BLaER1 (cell line): ENCODE measurements at regions not wholly inside any gene's neighbourhood (a gene's known extent, or its start where the extent isn't known, plus 50 kb on each side); places are given as distances from the start of the nearest gene placed in this dataset.

Source experiments
- H3K27ac ChIP-seq: shearing (Covaris generic); formaldehyde crosslinking; 2 replicates; pipeline ENCODE4 v1.8.1; 2022
- H3K27me3 ChIP-seq: shearing (Covaris generic); formaldehyde crosslinking; 2 replicates; pipeline ENCODE4 v1.8.1; 2022
- H3K36me3 ChIP-seq: shearing (Covaris generic); formaldehyde crosslinking; 2 replicates; pipeline ENCODE4 v1.8.1; 2022
- H3K4me1 ChIP-seq: shearing (Covaris generic); formaldehyde crosslinking; 2 replicates; pipeline ENCODE4 v1.8.1; 2022
- H3K4me2 ChIP-seq: shearing (Covaris generic); formaldehyde crosslinking; 2 replicates; pipeline ENCODE4 v1.8.1; 2022
- H3K4me3 ChIP-seq: shearing (Covaris generic); formaldehyde crosslinking; 2 replicates; pipeline ENCODE4 v1.8.1; 2022
- H3K9ac ChIP-seq: shearing (Covaris generic); formaldehyde crosslinking; 2 replicates; pipeline ENCODE4 v1.8.1; 2022
- H3K9me3 ChIP-seq: shearing (Covaris generic); formaldehyde crosslinking; 2 replicates; pipeline ENCODE4 v1.8.1; 2022
- H4K20me1 ChIP-seq: shearing (Covaris generic); formaldehyde crosslinking; 2 replicates; pipeline ENCODE4 v1.8.1; 2022
- Cebpa-rat ChIP-seq: shearing (Covaris generic); IDR thresholded peaks from 2 replicates; pipeline ENCODE4 v1.8.1; 2022

DNA sequence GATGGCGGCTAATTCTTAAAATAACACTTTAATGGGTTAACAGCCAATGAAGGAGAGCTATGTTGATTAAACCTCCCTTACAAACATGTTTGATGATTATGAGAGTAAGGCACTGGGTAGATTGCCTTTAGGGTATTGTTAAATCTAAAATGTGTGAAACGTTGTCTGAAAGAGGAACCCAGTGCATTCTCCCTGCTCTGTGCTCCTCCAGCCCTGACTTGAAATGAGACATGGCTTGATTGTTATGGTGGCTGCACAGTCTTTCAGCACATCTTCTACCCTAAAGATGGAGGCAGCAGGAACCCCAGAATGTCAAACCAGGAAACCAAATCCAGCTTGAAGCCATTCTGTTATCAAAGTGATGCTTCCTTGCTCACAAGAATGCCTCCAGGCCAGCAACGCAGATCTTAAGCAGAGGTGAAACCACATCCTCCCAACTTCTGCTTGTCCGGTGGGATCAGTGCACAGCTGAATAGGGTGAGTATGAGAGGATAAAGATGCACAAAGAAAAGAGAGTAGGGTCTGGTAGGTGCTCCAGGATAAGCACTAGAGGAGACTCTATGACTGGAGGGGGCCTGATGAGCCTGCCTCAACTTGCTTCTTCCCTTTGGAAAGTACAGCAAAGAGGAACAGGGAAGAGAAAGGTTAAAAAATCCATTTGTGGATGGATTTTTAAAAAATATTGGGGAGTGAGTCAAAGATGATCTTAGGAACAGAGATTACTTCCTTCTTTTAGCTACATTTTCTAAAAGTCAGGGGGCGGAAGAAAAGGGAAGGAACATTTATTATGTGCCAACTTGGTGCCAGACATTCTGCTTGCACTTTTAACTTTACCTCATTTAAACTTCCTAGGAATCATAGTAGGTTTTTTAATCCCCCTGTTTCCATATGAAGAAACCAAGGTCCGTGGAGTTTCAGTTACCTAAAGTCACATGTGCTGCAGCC, 523.0 kb downstream of the TXNL1 start:
- Histone ChIP-seq H3K9me3 (no peaks in the 10 kb centered on the region), H3K9ac (no peak overlapping the region; the same call in 1 of the 2 replicates), H3K4me2 (peak overlapping the region; percentile 74), H3K36me3 (no peaks in the 10 kb centered on the region), H4K20me1 (no peaks in the 10 kb centered on the region), H3K27ac (peak overlapping the region; percentile 66), H3K4me3 (no peak overlapping the region), H3K4me1 (peaks cover 83% of the 10 kb centered on the region), H3K27me3 (no peaks in the 10 kb centered on the region)
- TF ChIP-seq Cebpa-rat, result no peak

DNA sequence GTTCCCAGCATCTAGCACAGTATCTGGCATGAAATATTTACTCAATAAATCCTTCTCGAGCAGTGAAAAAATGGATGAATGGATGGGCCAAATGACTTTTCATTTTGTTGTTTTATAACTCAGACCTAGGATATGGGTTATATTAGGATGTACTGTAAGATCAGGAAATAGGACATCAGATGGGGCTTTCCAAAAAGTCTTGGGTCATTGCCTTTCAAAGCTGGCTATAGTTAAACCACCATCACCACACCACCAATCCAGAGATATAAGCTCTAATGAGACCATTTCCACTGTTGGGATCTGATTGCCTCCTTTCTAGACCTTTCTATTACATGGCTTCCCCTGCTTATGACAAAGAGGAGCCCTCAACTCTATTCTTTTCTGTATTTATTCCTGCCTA, 525.0 kb upstream of the TCF4 start:
- Histone ChIP-seq H3K4me1 (peaks cover 95% of the 10 kb centered on the region), H3K9ac (no peak overlapping the region), H3K4me2 (peak overlapping the region; percentile 74), H3K27me3 (no peaks in the 10 kb centered on the region), H3K4me3 (no peak overlapping the region), H3K36me3 (no peaks in the 10 kb centered on the region), H4K20me1 (no peaks in the 10 kb centered on the region), H3K9me3 (no peaks in the 10 kb centered on the region), H3K27ac (no peak overlapping the region)
- TF ChIP-seq Cebpa-rat, result no peak

DNA sequence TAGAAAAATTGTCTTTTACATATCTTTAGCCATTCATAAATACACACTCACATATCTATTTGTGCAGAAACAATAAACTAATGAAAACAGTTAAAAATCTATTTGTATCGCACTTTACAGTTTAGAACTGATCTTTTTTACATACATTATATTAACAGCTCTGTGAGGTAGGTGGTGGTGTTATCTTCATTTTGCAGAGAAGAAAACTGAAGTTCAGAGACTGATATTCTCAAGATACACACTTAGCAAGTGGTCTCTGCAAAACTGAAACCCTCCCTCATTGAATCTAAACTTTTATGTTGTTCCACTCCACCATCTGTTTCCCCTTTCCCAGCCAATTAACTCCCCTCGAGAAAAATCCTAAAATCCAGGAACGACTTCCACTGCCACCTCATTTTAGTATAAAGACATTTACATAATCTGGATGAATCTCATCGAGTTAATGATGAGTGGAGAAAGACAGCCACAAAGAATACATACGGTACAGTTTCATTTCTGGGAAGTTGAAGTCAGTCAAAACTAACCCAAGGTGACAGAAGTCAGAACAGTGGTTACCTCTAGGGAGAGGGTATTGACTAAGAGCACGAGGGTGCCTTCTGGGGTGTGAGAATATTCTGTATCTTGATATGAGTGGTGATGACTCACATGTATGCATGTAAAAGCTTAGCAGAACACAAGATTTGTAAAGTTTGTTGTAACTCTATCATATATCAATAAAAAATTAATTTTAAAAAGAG, 524.2 kb upstream of the TCF4 start:
- no peak for TF ChIP-seq Cebpa-rat
- Histone ChIP-seq H3K27ac (no peak overlapping the region; the same call in 1 of the 2 replicates), H3K9ac (no peak overlapping the region), H3K4me2 (peak overlapping the region; percentile 61), H3K4me3 (no peak overlapping the region), H3K36me3 (no peaks in the 10 kb centered on the region), H4K20me1 (no peaks in the 10 kb centered on the region), H3K27me3 (no peaks in the 10 kb centered on the region), H3K4me1 (peaks cover 95% of the 10 kb centered on the region), H3K9me3 (no peaks in the 10 kb centered on the region)

DNA sequence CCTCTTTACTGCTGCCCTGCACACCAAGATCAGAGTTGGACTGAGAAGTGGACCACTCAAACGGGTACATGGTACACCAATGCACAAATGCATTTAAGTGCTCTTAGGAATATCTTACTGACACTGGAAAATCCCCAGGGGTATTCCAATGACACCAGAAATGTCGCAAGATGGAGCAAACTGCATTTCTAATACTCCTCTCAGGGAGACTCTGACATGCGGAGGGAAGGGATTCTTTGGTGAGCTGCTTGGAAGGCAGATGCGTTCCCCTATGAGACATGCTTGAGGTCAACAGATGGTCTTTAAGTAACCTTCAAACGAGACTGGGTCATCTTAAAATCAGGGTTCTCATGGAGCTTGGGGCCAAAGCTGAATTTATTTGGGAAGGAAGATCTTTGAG, 521.8 kb upstream of the TCF4 start:
- Histone ChIP-seq H3K4me2 (peak overlapping the region; percentile 17), H3K27ac (no peak overlapping the region), H3K4me3 (no peak overlapping the region), H3K27me3 (no peaks in the 10 kb centered on the region), H3K36me3 (no peaks in the 10 kb centered on the region), H3K9me3 (peaks cover 11% of the 10 kb centered on the region), H4K20me1 (no peaks in the 10 kb centered on the region), H3K4me1 (peaks cover 80% of the 10 kb centered on the region), H3K9ac (no peak overlapping the region)
- no peak for TF ChIP-seq Cebpa-rat

DNA sequence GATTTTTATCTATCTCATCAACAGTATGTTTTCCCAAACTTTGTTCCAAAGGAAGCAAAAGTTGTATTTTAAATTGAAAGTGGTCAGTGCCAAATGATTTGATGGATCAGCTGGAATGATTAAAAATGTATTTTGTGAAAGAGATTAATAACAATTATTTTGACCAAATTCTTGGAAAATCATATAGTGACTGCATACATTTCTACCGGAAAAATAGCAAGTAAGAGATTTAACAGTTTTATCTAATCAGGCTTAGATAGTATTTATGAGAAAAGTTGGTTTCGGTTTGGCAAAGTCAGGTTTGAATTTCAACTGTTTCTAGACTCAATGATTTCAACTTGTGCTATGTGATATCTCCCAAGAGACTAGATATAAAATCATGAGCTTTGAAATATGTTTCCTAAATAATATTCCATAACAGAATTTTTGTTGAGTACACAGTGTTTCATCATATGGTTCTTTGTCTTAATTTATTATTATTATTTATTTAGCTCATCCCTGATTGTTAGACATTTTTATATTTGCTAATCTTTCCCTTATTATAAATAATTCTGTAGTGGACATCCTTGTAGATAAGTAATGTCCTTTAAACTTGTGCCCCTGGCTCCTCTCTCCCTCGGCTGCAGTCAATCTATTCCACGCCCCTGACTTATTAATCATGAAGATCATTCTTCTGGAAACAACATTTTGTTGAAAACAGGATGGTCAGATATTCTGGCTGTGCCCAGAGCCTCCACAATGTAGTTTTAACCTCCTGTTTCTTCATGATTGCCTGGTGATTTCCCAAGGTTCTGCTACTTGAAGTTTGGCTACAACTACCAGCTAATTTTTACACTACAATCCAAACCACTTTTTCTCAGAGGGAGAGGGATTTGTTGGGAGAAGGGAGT, 520.7 kb upstream of the TCF4 start:
- Histone ChIP-seq H3K4me3 (no peak overlapping the region), H3K4me2 (no peak overlapping the region), H3K36me3 (no peaks in the 10 kb centered on the region), H3K4me1 (peaks cover 70% of the 10 kb centered on the region), H3K9ac (no peak overlapping the region), H3K9me3 (peaks cover 16% of the 10 kb centered on the region), H4K20me1 (no peaks in the 10 kb centered on the region), H3K27me3 (no peaks in the 10 kb centered on the region), H3K27ac (no peak overlapping the region)
- no peak for TF ChIP-seq Cebpa-rat

DNA sequence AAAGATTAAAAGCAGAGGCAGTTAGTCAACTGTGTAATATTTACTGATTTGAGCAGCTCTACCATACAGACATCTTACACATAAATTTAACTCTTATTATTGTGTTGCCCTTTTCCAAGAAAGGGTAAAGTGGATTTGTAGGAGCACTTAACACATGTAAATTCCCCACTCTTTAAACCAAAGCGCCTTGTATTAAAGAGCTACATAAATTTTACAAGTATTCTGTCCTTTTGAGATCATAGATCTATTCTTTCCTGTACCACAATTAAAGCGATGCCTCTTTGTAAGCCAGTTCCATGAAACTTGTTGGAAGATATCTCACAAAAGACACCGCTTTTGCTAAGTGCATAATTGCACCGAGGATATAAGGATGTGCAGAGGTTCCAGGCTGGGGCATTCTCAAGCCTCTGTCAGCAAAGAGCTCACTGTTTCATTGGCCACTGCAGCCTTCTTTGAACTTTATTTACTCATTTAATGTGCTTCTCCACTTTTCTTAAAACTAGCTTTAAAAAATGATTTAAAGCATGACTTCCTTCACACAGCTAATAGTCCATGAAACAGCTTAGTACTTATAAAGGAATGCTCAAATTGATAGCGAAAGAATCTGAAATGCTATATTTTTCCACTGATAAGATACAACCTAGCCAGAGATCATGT, 520.0 kb upstream of the TCF4 start:
- H3K4me2 ChIP-seq, result peak overlapping the region; percentile 20
- no peaks in the 10 kb centered on the region for H3K27me3 ChIP-seq
- TF ChIP-seq Cebpa-rat, result no peak
- H3K4me3 ChIP-seq, result no peak overlapping the region
- H3K36me3 ChIP-seq, result no peaks in the 10 kb centered on the region
- peaks cover 62% of the 10 kb centered on the region for H3K4me1 ChIP-seq
- H3K9ac ChIP-seq, result no peak overlapping the region
- H3K27ac ChIP-seq, result no peak overlapping the region
- H4K20me1 ChIP-seq, result no peaks in the 10 kb centered on the region
- H3K9me3 ChIP-seq, result peaks cover 16% of the 10 kb centered on the region

DNA sequence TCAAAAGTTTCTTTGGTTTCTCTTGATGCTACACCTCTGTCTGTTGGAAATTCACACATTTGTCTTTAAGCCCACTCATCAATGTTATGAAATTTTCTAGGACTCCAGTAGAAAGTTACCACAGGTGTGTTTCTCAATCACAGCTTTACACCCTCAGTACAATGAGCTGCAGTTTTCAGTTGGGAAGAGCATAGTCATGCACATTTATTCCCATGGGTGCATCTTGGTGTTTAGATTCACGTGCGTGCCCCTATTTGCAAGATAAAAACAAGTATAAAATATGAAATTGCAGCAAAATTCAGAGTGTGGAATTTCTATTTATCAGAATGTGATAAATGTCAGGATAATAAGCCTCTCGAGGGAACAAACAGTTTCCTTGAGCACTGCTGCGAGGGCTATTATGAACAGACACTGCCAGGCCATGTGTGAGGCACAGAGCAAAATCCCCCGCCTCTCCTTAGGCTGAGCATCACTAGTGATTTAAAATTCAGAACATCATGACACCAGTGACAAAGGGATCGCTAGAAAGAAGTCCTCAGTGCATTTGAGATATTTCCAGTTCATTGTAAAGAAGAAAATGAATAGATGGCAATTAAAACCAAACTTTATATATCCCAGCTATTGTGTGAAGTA, 512.2 kb upstream of the TCF4 start:
- no peak for TF ChIP-seq Cebpa-rat
- H3K9me3 ChIP-seq, result peaks cover 10% of the 10 kb centered on the region
- no peak overlapping the region for H3K4me2 ChIP-seq
- H3K36me3 ChIP-seq, result no peaks in the 10 kb centered on the region
- H3K4me3 ChIP-seq, result no peak overlapping the region
- no peaks in the 10 kb centered on the region for H3K27me3 ChIP-seq
- H3K4me1 ChIP-seq, result no peaks in the 10 kb centered on the region
- H3K27ac ChIP-seq, result no peak overlapping the region
- no peaks in the 10 kb centered on the region for H4K20me1 ChIP-seq
- H3K9ac ChIP-seq, result no peak overlapping the region

DNA sequence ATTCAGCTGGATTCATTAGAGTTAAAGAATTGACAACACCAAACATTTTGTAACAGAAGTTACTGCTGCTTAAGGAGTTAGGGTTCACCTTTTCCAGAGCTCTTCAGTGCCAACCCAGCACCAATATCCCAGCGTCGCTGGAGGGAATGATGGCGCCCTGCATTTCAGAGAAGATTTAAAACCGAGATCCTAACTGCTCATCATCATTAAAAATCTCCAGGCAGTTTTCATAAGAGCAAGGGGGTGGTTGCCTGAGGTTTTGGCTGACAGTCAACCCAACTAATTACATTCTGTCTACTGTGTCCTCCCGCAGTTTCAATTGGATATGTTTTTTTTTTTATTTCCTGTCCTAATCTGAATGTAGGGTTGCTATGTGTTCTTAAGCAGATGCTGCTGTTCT, 509.6 kb upstream of the TCF4 start:
- no peak overlapping the region for H3K27ac ChIP-seq
- H3K9me3 ChIP-seq, result no peaks in the 10 kb centered on the region
- H3K4me2 ChIP-seq, result no peak overlapping the region
- H3K9ac ChIP-seq, result no peak overlapping the region
- H3K36me3 ChIP-seq, result no peaks in the 10 kb centered on the region
- no peaks in the 10 kb centered on the region for H3K4me1 ChIP-seq
- TF ChIP-seq Cebpa-rat, result no peak
- H3K4me3 ChIP-seq, result no peak overlapping the region
- no peaks in the 10 kb centered on the region for H4K20me1 ChIP-seq
- no peaks in the 10 kb centered on the region for H3K27me3 ChIP-seq

DNA sequence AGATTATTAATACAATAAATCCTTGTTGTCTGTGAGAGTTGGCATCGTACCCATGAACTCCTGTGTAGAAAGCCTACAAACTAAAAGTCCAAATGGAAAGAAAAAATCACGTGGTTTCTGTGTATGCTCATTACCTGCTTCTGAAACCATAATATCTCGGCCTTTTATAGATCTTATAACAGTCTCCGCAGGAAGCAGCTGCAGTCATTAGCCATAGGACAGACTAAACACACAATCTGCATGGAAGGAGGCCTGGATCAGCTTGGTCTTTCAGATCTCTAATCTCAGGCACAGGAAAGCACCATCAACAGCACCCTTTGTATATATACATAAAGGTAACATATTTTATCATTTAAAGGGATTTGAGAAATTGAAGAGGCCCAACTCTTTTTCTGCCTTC, 508.9 kb upstream of the TCF4 start:
- H3K4me1 ChIP-seq, result no peaks in the 10 kb centered on the region
- no peak overlapping the region for H3K9ac ChIP-seq
- no peaks in the 10 kb centered on the region for H4K20me1 ChIP-seq
- no peak overlapping the region for H3K27ac ChIP-seq
- H3K9me3 ChIP-seq, result no peaks in the 10 kb centered on the region
- H3K27me3 ChIP-seq, result no peaks in the 10 kb centered on the region
- H3K36me3 ChIP-seq, result no peaks in the 10 kb centered on the region
- H3K4me3 ChIP-seq, result no peak overlapping the region
- no peak for TF ChIP-seq Cebpa-rat
- no peak overlapping the region for H3K4me2 ChIP-seq
